NCI-H2196 (cell line): ENCODE measurements at regions not wholly inside any gene's neighbourhood (a gene's known extent, or its start where the extent isn't known, plus 50 kb on each side); places are given as distances from the start of the nearest gene placed in this dataset.

Experiments used
- DNase-seq: peaks from one replicate; lab custom pipeline; 2025; ENCODE audit not compliant: unreplicated experiment; lab: John Stamatoyannopoulos, UW

- DNase-seq: no peak
These were observed 96.0 kb upstream of the TMEM168 start for GRCh38 chr7:112886208-112886607.

GRCh38 chr7:112882991-112883390 is 92.8 kb upstream of the TMEM168 start:
- DNase-seq: no peak

DNA sequence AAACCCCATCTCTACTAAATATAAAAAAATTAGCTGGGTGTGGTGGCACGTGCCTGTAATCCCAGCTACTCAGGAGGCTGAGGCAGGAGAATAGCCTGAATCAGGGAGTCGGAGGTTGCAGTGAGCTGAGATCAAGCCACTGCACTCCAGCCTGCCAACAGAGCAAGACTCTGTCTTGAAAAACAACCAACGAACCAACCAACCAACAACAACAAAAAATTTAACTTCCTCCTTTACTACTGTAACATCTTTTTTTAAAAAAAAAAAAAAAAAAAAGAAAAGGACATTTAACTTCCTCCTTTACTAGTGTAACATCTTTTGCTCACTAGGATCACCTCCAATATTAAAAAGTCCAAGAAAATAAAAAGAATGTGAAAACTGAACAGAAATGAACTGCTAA is 92.3 kb upstream of the TMEM168 start:
- no peak for DNase-seq

DNA sequence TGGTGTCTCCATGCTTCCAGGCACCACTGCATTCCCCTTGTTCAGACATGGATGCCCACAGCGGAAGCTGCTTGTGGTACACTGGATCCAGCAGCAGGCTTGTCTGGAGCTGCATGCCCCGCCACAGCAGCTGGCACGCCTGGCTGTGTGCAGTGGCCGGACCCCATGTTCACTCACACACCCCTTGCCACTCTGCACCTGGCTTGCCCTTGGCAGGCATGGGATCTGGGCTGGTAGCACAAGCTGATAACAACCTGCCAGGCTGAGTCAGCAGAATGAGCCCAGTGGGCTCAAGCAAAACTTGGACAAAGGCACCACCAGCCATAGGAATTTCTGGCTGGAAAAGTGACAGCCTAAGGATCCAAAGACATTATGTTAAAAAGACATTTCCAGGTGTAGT is 91.8 kb upstream of the TMEM168 start:
- DNase-seq: no peak

DNA sequence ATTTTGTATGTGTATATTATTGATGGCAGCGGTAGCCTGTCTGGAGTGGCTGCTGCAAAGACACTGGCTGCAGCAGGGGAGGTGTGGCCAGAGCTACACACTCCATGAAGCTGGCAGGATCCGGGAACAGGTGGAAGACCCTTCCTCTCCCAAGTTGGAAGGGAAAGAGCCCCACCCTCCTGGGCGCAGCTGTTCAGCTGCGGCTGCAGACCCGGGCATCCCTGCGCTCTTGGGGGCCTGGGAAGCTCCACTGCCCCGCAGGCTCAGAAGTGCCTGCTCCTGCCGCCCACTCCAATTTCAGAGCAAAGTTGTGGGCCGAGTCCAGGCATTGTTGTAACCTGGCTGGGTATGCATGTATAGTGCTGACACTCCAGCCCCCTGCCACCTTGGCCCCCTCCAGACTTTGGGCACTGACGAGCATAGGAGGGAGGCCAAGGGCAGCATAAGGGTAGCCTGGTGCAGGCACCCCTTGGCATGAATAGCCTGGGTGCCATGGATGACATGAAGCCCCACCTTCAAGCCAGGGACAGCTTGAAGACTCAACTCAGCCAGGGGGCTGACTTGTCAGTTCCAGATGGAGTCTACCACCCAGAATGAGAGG is 90.7 kb upstream of the TMEM168 start:
- DNase-seq: no peak

DNA sequence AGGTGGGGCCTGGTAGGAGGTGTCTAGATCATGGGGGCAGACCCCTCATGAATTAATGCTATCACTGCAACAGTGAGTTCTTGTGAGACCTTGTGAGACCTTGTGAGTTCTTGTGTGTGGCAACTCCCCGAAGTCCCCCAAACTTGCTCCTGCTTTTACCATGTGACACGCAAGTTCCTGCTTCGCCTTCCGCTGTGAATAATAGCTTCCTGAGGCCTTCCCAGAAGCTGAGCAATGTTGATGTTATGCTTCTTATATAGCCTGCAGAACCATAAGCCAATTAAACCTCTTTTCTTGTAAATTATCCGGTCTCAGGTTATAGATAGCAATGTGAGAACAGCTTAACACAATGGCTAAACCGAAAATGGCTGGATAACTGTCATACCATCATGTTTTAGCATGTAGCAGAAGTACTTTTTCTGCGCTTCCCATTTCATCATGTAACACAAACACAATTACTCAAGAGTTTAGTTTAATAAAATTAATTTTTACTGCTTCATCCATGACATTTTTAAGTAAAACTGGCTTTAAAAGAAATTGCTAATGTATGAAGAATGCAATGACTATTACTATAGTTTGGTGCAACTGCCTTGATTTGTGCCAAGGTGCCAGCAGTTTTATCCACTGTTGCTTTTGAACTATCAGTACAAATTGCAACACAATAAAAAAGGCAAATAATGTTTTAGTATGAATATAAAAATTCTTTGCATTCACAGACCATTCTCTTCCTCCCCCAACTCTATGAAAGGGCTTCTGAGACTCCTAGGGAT is 87.7 kb upstream of the TMEM168 start:
- no peak for DNase-seq

- no peak for DNase-seq
These were observed 86.7 kb upstream of the TMEM168 start for GRCh38 chr7:112876877-112877276.

GRCh38 chr7:112874909-112875308 is 84.7 kb upstream of the TMEM168 start:
- no peak for DNase-seq

DNA sequence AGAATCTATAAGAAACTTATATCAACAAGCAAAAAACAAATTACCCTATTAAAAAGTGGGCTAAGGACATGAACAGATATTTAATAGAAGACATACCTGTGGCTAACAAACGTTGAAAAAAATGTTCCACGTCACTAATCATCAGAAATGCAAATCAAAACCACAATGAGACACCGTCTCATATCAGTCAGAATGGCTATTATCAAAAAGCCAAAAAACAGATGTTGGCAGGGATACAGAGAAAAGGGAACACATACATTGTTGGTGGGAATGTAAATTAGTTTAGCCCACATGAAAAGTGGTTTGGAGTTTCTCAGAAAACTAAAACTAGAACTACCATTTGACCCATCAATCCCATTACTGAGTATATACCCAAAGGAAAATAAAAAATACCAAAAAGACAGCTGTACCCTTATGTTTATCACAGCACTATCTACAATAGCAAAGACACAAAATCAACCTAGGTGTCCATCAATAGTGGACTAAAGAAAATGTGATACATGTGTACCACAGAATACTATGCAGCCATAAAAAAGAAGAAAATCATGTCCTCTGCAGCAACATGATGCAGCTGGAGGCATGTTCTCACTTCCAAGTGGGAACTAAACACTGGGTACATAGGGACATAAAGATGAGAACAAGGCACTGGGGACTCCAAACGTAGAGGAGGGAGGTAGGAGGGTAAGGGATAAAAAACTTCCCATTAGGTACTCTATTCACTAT is 83.8 kb upstream of the TMEM168 start:
- no peak for DNase-seq

- no peak for DNase-seq
These were observed 79.0 kb upstream of the TMEM168 start for GRCh38 chr7:112869111-112869774.

DNA sequence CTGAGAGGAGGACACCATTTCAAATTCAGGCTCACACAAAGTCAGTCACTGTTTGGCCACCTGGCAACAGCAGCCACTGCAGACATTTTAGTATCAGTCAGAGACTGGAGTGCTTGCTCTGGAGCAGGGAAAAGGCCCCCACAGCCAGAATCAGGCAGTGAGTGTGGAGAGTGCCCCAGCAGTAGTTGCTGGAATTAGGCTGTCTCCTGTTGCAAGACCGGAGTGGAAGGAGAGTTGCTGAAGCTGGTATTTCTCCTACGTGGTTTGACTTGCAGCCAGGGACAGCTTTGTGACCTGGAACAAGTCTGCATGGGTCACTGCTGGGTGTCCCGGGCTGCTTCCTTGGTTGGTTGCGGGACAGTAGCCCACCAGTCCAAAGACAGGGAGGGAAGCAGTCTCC is 78.4 kb upstream of the TMEM168 start:
- no peak for DNase-seq

DNA sequence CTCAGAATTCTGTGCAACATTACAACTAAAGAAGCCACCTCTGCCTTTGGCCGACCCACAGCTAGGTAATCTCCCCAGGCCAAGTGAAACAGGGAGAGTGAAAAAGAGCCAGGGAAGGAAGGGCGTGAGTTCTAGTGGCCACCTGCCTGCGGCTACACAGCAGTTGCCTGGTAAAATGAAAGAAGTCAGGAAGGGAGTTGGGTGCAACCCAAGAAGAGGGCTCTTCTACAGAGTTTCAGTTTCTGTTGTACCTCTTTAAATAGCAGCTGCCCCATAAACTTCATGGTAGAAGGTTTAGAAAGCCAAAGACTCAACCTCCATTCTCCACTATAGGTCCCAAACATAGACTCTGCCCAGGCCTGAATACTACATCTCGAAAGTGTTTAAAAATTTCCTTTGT is 76.2 kb upstream of the TMEM168 start:
- no peak for DNase-seq

- no peak for DNase-seq
These were observed 74.2 kb upstream of the TMEM168 start for GRCh38 chr7:112864380-112864779.

DNA sequence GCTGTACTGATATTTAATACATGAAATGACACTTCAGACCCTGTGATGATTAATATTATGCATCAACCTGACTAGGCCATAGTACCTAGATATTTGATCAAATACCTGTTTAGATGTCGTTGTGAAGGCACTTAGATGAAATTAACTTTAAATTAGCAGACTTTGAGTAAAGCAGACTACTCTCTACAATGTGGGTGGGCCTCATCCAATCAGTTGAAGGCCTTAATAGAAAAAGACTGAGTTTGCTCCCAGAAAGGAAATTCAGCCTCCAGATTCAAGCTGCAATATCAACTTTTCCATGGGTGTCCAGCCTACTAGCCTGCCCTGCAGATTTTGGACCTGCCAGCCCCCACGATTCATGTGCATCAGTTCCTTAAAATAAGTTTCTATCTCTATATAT is 68.6 kb upstream of the TMEM168 start:
- DNase-seq: no peak

- DNase-seq: no peak
These were observed 65.0 kb upstream of the TMEM168 start for GRCh38 chr7:112855227-112855626.

- no peak for DNase-seq
These were observed 64.0 kb upstream of the TMEM168 start for GRCh38 chr7:112854169-112854568.

DNA sequence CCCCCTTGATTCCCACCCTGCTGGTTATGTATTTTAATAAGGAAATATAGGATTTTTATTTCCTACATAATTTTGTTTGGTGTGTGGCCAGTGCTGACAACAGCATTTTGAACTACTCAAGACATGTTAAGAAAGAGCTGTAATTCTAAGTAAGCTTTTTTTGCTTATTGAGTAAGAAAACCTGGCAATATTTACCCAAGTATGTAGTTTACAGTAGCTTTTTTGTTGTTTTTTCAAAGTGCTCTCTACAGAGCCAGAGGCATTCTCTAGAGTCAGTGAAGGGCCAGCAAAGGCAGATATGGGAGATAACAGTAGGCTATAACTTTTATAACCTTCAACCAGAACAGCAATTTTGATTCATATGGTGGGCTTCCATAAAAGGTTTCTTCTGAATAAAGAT is 63.2 kb upstream of the TMEM168 start:
- DNase-seq: no peak

DNA sequence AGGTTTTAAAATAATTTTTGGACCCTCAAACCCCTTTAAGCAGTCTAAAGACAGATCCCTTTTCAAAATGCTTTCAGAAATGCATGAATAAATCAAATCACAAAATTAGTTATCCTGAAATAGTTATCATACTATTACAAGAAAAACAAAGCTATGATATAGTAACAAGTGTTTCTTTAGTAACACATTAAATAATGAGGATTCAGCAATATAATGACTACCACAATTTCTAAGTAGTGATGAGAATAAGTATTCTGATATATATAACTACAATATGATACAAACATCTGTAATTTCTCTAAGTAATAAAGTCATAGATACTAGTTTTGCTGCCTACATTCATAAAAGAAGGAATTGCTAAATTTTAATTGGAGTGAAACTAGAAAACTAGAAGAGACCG is 53.0 kb upstream of the TMEM168 start:
- no peak for DNase-seq
